ENCODE measurements at regions not wholly inside any gene's neighbourhood (a gene's known extent, or its start where the extent isn't known, plus 50 kb on each side); places are given as distances from the start of the nearest gene placed in this dataset.

DNA sequence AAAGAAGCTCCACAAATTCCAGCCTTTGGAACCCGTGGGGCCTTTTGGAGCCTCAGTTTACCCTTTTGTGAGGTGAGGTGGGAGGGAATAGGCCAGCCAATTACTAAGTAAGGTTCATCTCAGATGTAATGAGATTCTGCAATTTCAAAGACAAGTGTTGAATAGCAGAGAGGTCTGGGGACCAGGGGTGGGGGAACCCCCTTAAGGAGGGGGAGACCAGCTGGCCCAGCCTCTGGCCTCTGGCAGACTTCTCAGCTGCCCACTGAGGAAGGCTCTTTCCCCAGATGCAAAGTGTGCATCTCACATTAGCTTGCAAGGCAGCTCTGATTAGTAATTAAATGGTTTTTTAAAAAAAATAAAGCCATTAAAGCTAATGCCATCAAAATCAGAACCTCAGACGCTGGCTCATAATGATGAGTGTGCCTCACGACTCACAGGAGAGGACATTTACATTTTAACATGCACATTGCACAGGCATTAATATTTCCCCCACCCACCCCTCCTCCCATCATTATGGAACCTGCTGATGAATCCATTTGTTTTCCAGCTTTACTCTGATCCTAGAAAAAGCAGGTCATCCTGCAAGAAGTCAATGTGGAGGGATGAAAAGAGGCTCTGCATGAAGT is 176.7 kb upstream of the TLE3 start:
- DNase-seq (ENCODE audit: insufficient read length, low spot score) (no peak), FAIRE-seq (no peak)

DNA sequence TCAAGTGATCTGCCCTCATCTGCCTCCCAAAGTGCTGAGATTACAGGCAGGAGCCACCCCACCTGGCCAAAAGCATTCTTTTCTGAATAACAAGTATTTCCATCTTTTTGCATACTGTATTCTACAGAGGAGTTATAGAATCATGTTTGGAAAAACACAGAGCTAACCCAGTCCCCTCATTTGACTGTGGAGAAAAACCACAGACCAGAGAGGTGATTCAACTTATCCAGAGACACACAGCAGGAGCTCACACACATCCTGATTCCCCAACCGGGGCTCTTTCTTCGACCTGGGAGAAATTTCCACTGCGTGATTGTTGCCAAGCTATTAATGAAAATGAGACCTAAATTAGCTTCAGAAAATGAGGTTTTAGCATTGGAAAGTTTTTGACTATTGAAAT is 176.1 kb upstream of the TLE3 start:
- DNase-seq (ENCODE audit: insufficient read length, low spot score): no peak
- FAIRE-seq: no peak

DNA sequence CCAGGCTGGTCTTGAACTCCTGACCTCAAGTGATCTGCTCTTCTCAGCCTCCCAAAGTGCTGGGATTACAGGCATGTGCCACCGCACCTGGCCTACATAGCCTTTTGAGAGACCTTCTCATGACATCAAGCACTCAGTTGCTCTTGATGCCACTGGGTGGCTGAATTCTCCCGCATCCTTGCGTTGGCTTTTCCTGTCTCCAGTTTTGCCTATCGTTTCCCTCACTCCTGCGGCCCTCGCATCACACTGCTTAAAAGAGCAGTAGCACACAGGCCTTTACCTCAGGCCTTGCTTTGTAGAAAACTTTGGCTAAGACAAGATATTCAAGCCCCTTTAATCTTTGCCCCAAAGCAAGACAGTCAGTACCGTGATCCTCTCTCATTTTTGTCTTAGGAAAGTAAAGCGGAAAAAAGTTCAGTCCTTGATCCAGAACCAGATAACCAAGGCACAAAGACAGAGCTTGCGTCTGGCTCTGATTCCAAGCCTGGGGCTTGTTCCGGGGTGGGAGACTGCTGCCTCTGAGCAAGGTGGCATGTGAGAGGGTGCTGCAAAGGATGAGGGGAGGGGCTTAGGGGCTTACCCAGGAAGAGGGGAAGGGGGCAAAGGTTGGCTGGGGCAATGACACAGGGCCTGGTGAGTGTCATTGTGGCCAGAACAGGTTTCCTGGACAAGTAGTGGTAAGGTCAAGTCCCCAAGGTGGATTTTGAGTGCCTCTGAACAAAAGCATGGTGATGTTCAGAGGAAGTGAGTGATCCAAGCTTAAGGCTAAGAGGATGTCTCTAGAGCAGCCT is 175.0 kb upstream of the TLE3 start:
- DNase-seq (ENCODE audit: insufficient read length, low spot score) (no peak), FAIRE-seq (no peak)

DNA sequence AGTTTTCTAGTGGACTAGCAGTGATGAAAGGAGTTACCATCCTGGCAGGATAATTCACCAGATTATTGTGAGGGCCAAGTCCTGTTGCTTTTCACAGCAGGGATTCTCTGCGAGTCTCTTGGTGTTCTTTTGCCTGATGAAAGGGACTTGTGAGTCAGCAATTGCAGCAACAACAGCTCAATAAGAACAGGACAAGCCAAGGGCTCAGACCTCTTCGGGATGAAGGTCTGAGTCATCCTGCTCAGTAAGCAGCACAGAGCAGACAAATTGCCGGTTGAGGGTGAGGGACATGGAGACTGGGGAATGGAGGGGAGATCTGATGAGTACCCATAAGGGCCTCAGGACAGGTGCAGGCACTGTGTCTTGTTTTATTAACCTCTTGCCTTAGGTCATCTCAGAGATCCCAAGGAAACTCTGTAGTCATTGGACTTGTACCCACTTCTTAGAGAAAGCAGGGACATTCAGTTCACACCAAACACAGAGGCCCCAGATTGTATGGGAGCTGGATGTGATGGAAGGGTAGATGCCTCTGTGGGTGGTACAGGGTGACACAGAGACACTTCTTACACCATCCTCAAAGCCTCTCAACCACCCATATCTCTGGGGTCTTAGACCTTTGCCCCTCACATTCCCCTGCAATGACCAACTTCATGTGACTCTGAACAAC is 173.8 kb upstream of the TLE3 start:
- FAIRE-seq (peak; percentile 93), DNase-seq (ENCODE audit: insufficient read length, low spot score) (peak; percentile 88)

- FAIRE-seq: no peak
- no peak for DNase-seq (ENCODE audit: insufficient read length, low spot score)
These were observed 173.0 kb upstream of the TLE3 start for GRCh38 chr15:70270752-70271111.

DNA sequence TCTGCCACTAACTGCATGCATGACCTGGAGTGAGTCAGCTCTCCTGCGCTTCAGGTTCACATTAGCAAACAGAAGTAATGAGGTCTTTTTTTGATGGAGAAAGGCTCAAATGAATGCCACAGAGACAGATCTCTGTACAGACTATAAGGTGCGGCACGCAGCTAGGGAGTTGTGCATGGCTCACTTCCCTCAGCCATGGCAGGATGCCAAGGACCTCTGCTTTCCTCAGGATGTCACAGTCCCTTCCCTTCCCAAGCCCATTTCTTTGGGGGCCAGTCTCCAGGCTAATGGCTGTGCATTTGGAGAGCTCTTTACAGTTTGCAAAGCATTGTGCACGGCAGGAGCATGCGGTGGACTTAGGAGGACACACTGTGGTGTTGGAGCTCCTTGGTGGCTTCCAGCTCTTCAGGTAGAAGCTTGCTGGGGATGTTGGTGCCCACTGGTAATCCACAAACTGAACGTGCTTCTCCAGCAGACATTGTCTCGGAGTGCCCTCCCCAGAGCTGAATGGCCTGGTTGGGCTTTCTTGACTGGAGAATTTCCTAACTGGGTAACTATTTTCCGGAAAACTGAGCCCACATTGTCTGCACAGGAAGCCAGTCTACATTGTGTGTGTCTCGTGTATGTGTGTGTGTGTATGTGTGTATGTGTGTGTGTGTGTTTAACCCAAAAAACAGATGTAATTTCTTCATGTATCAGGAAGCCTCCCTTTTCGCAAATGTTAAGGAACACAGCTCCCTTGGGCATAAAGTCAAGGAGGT is 172.5 kb upstream of the TLE3 start:
- FAIRE-seq: peak; percentile 20

DNA sequence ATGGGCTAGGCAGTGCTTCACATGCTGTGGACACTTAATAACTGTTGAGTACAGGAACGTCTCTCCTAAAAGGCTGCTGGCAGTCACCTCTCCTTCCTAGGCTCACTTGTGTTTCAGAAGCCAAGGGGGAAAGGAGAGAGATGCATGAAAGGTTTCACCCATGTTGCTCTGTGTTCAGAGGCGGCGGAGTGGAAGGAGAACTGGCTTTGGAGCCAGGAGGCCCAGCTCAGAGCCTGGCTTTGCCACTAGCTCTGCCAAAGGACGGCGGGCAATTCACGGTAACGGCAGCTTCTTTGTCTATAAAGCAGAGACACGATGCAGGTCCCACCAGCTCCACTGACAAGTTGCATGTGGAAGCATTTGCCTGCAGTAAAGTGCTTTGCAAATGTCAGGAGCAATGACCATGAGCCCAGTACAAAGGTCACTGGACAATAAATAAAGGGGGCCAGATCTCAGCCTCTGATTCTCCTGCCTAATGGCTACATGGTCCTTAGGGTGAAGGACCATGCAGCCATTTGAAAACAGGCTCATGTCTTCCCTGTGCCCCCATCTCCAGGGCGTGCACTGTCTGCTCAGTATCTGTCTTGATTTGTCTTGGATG is 171.7 kb upstream of the TLE3 start:
- FAIRE-seq (no peak), DNase-seq (ENCODE audit: insufficient read length, low spot score) (no peak)

More for the DNA sequence above, 172.5 kb upstream of the TLE3 start:
- no peak for DNase-seq (ENCODE audit: insufficient read length, low spot score)

GRCh38 chr15:70268698-70269251 is 171.1 kb upstream of the TLE3 start:
- DNase-seq (ENCODE audit: insufficient read length, low spot score) (no peak), FAIRE-seq (no peak)

GRCh38 chr15:70267879-70268278 is 170.2 kb upstream of the TLE3 start:
- DNase-seq (ENCODE audit: insufficient read length, low spot score) (no peak), FAIRE-seq (peak; percentile 20)

GRCh38 chr15:70267306-70267705 is 169.6 kb upstream of the TLE3 start:
- FAIRE-seq (no peak), DNase-seq (ENCODE audit: insufficient read length, low spot score) (no peak)

- FAIRE-seq: no peak
These were observed 168.8 kb upstream of the TLE3 start for GRCh38 chr15:70266412-70267121.

GRCh38 chr15:70265986-70266385 is 168.3 kb upstream of the TLE3 start:
- DNase-seq (ENCODE audit: insufficient read length, low spot score) (no peak), FAIRE-seq (no peak)

More at GRCh38 chr15:70266412-70267121, 168.8 kb upstream of the TLE3 start:
- DNase-seq (ENCODE audit: insufficient read length, low spot score): no peak

GRCh38 chr15:70265466-70265978 is 167.8 kb upstream of the TLE3 start:
- FAIRE-seq: peak; percentile 72

DNA sequence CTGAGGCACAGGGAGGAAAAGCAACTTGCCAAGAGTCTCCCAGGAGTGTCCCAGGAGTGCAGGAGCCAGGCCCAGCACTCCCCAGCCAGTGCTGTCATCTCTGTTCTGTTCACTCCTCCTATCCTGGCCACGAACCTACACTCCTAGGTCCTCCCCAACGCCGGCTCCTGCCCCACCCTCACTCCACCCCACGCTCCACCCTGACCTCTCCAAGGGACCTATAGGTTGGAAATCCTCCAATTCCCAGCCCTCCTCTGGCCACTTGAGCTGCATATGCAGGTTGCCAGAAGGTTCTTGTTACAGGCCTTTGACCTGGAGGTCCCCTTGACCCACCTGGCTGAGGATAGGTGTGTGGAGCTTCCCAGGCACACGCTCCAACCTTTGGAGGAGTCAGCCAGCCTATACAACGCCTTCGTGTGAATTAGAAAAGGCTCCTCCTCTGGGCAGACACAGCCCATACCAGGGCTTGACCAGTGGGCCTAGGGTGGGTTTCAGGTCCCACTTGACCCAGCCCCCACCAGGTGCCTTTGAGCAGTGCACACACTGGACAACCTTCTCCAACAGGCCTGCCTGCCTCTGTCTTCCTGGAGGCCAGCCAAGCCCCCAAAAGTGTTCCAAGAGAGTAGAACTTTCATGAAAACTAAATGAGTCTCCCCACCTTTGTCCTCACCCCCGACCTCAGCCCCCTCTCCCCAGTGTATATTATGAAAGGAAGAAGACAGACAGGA is 167.2 kb upstream of the TLE3 start:
- DNase-seq (ENCODE audit: insufficient read length, low spot score) (no peak), FAIRE-seq (no peak)

More at GRCh38 chr15:70265466-70265978, 167.8 kb upstream of the TLE3 start:
- no peak for DNase-seq (ENCODE audit: insufficient read length, low spot score)

DNA sequence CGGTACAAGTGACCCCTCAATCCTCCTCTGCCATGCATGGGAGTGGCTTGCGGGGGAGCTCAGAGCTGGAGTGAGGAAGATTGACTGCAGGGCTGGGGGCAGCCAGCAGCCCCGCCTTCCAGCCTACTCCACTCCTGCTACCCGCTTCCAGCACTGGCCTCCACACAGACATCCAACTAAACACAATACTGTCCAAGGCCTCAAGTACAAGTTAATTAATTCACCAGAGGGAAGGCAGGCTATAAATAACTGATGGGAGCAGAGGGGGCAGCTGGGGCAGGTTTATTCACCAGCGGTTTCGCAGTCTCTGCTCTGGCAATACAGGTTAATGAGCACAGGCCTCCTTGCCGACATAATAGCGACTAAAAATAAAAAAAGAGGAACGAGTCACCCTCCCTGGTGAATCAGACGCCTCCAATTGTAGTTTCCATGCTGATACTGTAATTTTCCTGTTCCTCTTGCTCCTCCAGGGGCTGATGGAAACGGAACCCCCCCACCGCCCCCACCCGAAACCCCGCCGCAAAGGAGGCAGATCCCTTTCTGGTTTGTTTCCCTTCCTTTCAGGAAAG is 166.4 kb upstream of the TLE3 start:
- no peak for FAIRE-seq
- DNase-seq (ENCODE audit: insufficient read length, low spot score): no peak

- DNase-seq (ENCODE audit: insufficient read length, low spot score) (no peak), FAIRE-seq (no peak)
These were observed 165.0 kb upstream of the TLE3 start for GRCh38 chr15:70262591-70263274.

- FAIRE-seq: no peak
- no peak for DNase-seq (ENCODE audit: insufficient read length, low spot score)
These were observed 164.5 kb upstream of the TLE3 start for GRCh38 chr15:70262171-70262570.

- no peak for FAIRE-seq
- DNase-seq (ENCODE audit: insufficient read length, low spot score): no peak
These were observed 163.4 kb upstream of the TLE3 start for GRCh38 chr15:70261083-70261482.
